GM18499 (cell line): ENCODE measurements at regions not wholly inside any gene's neighbourhood (a gene's known extent, or its start where the extent isn't known, plus 50 kb on each side); places are given as distances from the start of the nearest gene placed in this dataset.

Experiments
- ATAC-seq: cut with Tn5 transposase; IDR thresholded peaks from one replicate; pipeline ENCODE4 v1.9.1; 2021; ENCODE audit warnings: moderate number of reproducible peaks; ENCODE audit not compliant: insufficient read depth, unreplicated experiment

GRCh38 chr5:110063640-110064602 is 374.2 kb downstream of the MAN2A1 start:
- ATAC-seq, result no peak

- no peak for ATAC-seq
Measured at GRCh38 chr5:110064603-110065268, 375.0 kb downstream of the MAN2A1 start.

DNA sequence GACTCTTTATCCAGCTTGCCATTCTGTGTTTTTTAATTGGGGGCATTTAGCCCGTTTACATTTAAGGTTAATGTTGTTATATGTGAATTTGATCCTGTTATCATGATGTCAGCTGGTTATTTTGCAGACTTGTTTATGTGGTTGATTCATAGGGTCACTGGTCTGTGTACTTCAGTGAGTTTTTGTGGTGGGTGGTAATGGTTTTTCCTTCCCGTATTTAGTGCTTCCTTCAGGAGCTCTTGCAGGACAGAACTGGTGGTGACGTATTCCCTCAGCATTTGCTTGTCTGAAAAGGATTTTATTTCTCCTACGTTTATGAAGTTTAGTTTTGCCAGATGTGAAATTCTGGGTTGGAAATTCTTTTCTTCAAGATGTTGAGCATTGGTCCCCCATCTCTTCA is 381.1 kb downstream of the MAN2A1 start:
- ATAC-seq, result no peak

GRCh38 chr5:110072651-110073050 is 382.9 kb downstream of the MAN2A1 start:
- no peak for ATAC-seq

DNA sequence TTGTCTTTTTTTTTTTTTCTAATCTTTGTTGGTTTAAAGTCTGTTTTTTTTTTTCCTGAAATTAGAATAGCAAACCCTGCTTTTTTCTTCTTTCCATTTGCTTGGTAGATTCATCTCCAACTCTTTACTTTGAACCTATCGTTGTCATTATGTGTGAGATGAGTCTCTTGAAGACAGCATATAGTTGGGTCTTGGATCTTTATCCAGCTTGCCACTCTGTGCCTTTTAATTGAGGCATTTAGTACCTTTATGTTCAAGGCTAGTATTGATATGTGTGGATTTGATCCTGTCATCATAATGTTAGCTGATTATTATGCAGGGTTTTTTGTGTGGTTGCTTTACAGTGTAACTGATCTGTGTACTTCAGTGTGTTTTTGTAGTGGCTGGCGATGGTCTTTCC is 383.8 kb downstream of the MAN2A1 start:
- no peak for ATAC-seq

GRCh38 chr5:110075656-110076055 is 385.9 kb downstream of the MAN2A1 start:
- ATAC-seq, result no peak

- no peak for ATAC-seq
Measured at GRCh38 chr5:110077147-110077546, 387.4 kb downstream of the MAN2A1 start.

GRCh38 chr5:110082194-110082593 is 392.5 kb downstream of the MAN2A1 start:
- no peak for ATAC-seq

DNA sequence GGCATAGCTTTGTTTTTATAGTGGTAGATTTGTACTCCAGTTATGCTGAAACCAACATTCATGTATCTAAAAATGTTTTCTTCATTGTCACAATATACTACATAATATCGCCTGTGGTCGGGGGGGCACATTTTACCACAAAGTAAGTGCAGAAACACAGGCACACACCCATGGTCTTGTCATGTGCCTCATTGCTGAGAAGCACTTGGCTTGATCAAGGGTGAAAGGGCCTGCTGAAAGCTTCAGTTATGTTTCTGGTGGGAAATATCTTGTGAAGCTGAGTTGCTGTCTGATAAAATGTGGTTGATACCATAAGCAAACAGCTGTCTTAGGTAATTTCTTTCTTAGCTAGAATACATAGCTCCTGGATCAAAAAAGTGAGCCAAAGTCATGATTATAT is 393.1 kb downstream of the MAN2A1 start:
- no peak for ATAC-seq

GRCh38 chr5:110085826-110086225 is 396.1 kb downstream of the MAN2A1 start:
- ATAC-seq, result no peak

DNA sequence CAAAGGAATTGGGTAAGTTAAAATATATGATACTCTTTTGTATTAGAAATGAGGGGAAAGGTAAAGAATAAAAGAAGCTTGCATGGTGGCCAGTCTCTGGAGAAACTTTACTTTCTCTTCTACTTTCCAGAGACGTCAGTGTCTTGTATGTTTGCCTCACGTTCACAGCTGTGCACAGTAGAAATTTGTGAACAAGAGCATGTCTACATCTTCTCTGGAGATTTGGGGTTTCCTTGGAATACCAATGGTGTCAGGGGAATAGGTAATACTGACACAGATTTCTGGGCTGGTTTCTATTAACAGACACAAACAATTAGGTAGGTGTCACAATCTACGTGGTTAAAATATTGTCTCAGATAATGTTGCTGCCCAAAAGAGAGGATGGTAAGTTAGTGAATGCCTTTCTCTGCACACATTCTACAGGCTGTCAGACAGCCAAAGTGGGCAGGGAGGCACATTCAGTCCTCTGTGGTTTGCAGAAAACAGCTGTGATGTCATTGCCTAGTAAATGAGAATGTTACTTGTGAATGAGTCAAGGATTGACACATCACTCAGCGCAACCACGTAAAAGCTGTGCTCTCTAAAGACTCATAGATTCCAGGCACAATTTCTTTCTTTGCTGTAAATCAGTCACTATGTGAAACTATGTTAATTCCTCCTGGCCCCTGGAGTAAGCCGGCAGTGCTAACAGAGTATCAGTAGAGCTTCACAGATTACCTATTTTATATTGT is 397.1 kb downstream of the MAN2A1 start:
- ATAC-seq, result no peak

DNA sequence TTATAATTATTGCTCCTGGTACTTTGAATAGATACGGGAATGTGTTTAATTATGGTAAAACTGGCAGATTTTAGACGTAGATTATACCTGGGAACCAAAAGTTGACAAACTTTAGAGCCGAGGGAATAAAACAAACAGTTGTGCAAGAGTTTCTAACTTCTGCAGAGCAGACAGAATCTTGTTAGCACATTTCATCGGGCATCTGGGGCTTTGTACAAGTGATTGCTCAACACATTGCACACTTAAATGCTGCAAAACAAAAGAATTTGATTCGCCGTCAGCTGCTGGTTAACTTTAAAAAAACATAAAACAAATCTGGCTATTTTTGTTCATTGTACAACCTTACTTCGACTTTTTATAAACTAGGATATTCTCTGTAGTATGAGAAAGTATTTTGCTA is 398.1 kb downstream of the MAN2A1 start:
- no peak for ATAC-seq

DNA sequence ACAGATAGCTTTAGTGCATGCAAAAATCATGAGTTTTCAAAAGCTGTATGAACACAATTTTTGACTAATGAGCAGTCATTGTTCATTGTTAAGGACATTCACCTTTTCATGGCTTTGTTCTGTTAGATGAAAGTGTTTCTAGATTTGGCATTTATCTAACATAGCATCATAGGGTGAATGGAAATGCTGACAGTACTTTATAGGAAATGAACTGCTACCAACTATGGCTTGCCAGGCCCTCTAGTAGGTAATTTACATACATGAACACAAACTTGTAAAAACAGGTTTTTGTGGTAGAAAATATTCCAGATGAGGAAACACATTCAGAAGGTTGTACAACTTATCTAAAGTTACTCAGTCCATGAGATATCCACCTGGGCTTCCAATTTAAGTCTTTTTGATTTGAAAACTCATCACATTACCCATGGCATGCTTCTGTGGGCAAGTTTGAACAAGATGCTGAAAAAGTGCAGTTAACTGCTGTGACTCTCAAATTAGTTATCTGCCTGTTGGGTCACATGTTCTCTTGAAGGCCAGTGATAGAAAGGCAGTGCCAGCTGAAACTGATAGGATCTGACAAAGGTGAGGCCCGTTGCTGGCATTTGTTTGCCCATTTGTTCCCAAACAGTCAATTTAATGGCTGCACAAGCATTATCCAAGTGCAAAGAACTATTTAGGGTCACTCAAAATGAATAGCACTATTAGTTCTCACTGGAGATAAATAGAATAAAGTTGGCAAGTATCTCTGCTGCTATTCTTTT is 399.1 kb downstream of the MAN2A1 start:
- no peak for ATAC-seq

DNA sequence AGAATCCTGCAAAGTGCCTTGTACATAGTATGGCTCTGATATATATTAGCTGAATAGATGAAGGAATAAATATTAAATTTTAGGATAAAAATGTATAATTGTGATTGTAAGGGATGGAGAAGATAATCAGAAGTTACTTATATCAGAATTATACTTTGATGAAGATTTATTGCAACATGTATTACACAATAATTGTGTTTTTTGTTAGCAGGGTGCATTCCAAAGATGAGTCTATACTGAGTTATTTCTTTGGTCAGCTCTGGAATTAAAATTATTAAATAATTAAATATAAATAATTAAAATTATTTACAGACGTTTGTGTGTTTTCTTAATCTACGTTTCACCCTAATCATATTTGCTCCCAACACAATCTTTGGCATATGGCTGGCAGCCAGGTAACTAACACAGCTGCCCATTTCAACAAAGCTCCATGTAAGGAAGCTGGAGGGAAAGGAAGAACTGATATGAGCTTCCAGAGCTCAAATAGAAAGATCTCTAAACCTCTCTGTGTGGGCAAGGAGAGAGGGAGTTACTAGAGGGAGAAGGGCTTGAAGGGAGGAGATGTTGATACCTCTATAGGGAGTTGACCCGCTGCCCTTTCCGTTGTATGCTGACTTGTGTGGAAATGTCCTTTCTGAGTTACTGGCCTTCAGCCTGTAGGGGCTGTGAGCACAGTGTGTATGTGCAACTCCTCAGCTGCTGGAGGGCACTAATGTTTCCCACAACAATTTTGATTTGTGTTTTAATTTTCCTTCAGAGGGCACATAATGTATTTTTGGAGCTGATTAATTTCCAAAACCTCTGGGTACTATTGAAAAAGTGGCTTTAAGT is 403.4 kb downstream of the MAN2A1 start:
- no peak for ATAC-seq

DNA sequence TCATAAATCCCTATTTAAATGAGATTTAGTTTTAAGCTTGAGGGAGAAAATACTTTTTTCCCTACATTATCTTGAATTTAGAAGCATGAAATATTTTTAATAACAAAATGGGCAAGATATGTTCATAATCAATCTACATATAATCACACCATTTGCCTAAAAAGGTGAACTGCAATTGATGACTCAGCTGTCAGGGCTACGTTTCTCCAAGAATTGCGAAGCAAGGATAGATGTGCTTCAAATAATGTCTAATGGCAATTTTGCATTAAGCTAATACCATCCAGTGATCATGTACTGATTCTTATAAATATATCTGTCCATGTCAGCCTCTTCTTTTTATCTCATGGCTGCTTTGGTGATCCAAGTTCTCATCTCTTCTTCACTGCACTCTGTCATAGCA is 404.4 kb downstream of the MAN2A1 start:
- no peak for ATAC-seq

DNA sequence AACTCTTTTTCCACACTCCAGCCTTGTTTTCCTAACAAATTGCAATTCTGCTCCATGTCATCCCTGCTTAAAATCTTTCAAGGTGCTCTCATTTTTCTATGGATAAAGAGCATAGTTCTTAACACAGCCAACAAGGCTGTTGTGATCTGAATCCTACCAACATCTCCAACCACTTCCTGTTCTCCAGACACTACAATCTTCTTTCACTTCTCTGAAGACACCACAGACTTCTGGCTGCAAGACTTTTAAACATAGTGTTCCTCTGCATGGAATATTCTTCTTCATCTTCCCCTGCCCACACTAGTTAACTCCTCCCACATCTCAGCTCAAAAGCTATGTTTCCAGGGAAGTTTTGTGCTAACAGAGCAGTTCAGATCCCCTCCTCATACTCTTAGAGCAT is 404.8 kb downstream of the MAN2A1 start:
- no peak for ATAC-seq

GRCh38 chr5:110096419-110096818 is 406.7 kb downstream of the MAN2A1 start:
- ATAC-seq, result no peak

GRCh38 chr5:110099572-110099971 is 409.8 kb downstream of the MAN2A1 start:
- no peak for ATAC-seq

DNA sequence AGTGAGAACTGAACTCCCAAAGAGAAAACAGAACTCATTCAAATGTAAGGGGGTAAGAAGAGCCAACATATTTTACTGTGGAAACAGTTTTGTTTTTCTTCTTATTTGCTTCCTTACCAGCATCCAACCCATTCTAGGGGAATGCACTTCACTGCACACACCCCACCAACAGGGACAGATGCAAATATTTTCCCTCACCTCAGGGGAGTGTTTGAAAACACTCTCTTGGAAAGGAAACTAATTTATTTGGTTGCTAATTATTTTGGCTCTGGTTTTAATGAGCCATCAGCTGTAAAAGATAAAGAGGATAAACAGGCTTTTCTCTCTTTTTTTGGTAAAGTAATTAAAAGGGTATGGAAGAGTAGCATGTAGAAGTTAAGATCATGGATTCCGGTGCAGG is 413.4 kb downstream of the MAN2A1 start:
- ATAC-seq, result no peak
